ENCODE measurements at regions not wholly inside any gene's neighbourhood (a gene's known extent, or its start where the extent isn't known, plus 50 kb on each side); places are given as distances from the start of the nearest gene placed in this dataset.

GRCh38 chr10:128990986-128991385 lies 476.1 kb upstream of the MGMT start:
- no peak overlapping the region for H3K4me3 ChIP-seq (ENCODE audit: low read length)
- no peaks in the 10 kb centered on the region for H3F3A ChIP-seq (ENCODE audit: insufficient read depth, low read length, poor library complexity, severe bottlenecking)
- H3K79me2 ChIP-seq (replicated peaks; ENCODE audit: insufficient read depth, low read length): no peaks in the 10 kb centered on the region
- H3K4me2 ChIP-seq (ENCODE audit: low read length): no peak overlapping the region
- no peaks in the 10 kb centered on the region for H3K36me3 ChIP-seq (ENCODE audit: insufficient read depth, low read length)
- no peaks in the 10 kb centered on the region for H3K9me3 ChIP-seq (ENCODE audit: low read length)
- no peak overlapping the region for H2AFZ ChIP-seq (ENCODE audit: low read depth, low read length)
- H4K20me1 ChIP-seq (ENCODE audit: insufficient read depth): no peaks in the 10 kb centered on the region
- no peak overlapping the region for H3K9ac ChIP-seq (ENCODE audit: low read length)
- TF ChIP-seq CTCF (IDR thresholded peaks at IDR 0.05; ENCODE audit: poor library complexity, severe bottlenecking): no peak
- no peak for TF ChIP-seq EZH2 (IDR thresholded peaks at IDR 0.05; ENCODE audit: borderline replicate concordance, insufficient read depth, low read length, poor library complexity, severe bottlenecking)
- no peak for TF ChIP-seq RAD21 (conservative IDR thresholded peaks at IDR 0.05)
- TF ChIP-seq MXI1 (conservative IDR thresholded peaks at IDR 0.05; ENCODE audit: poor library complexity, severe bottlenecking): no peak
- H3K27me3 ChIP-seq (ENCODE audit: insufficient read depth, low read depth, low read length): peaks cover 16% of the 10 kb centered on the region
- H3K27ac ChIP-seq (ENCODE audit: low read length): no peak overlapping the region
- no peaks in the 10 kb centered on the region for H3K9me2 ChIP-seq (ENCODE audit: insufficient read depth, low read length)

GRCh38 chr10:128992770-128993169 lies 474.3 kb upstream of the MGMT start:
- H3K27me3 ChIP-seq (ENCODE audit: insufficient read depth, low read depth, low read length): peaks cover 16% of the 10 kb centered on the region
- no peaks in the 10 kb centered on the region for H3K79me2 ChIP-seq (replicated peaks; ENCODE audit: insufficient read depth, low read length)
- H3F3A ChIP-seq (ENCODE audit: insufficient read depth, low read length, poor library complexity, severe bottlenecking): no peaks in the 10 kb centered on the region
- TF ChIP-seq EP300 (conservative IDR thresholded peaks at IDR 0.05; ENCODE audit: poor library complexity, severe bottlenecking): no peak
- no peak for TF ChIP-seq POLR2AphosphoS5 (IDR thresholded peaks at IDR 0.05)
- no peak for TF ChIP-seq MXI1 (conservative IDR thresholded peaks at IDR 0.05; ENCODE audit: poor library complexity, severe bottlenecking)
- no peak for TF ChIP-seq TAF1 (IDR thresholded peaks at IDR 0.05; ENCODE audit: low read depth)
- TF ChIP-seq CTCF (IDR thresholded peaks at IDR 0.05; ENCODE audit: poor library complexity, severe bottlenecking): no peak
- TF ChIP-seq, protein P1, sequence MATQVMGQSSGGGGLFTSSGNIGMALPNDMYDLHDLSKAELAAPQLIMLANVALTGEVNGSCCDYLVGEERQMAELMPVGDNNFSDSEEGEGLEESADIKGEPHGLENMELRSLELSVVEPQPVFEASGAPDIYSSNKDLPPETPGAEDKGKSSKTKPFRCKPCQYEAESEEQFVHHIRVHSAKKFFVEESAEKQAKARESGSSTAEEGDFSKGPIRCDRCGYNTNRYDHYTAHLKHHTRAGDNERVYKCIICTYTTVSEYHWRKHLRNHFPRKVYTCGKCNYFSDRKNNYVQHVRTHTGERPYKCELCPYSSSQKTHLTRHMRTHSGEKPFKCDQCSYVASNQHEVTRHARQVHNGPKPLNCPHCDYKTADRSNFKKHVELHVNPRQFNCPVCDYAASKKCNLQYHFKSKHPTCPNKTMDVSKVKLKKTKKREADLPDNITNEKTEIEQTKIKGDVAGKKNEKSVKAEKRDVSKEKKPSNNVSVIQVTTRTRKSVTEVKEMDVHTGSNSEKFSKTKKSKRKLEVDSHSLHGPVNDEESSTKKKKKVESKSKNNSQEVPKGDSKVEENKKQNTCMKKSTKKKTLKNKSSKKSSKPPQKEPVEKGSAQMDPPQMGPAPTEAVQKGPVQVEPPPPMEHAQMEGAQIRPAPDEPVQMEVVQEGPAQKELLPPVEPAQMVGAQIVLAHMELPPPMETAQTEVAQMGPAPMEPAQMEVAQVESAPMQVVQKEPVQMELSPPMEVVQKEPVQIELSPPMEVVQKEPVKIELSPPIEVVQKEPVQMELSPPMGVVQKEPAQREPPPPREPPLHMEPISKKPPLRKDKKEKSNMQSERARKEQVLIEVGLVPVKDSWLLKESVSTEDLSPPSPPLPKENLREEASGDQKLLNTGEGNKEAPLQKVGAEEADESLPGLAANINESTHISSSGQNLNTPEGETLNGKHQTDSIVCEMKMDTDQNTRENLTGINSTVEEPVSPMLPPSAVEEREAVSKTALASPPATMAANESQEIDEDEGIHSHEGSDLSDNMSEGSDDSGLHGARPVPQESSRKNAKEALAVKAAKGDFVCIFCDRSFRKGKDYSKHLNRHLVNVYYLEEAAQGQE (IDR thresholded peaks at IDR 0.05; ENCODE audit: borderline replicate concordance): no peak
- TF ChIP-seq SMC3 (conservative IDR thresholded peaks at IDR 0.05; ENCODE audit: poor library complexity): no peak
- TF ChIP-seq RAD21 (conservative IDR thresholded peaks at IDR 0.05): no peak
- no peak for TF ChIP-seq EZH2 (IDR thresholded peaks at IDR 0.05; ENCODE audit: borderline replicate concordance, insufficient read depth, low read length, poor library complexity, severe bottlenecking)
- no peaks in the 10 kb centered on the region for H3K36me3 ChIP-seq (ENCODE audit: insufficient read depth, low read length)
- H3K4me3 ChIP-seq (ENCODE audit: low read length): no peak overlapping the region
- no peak overlapping the region for H3K9ac ChIP-seq (ENCODE audit: low read length)
- H3K9me3 ChIP-seq (ENCODE audit: low read length): no peaks in the 10 kb centered on the region
- no peaks in the 10 kb centered on the region for H4K20me1 ChIP-seq (ENCODE audit: insufficient read depth)
- no peak overlapping the region for H2AFZ ChIP-seq (ENCODE audit: low read depth, low read length)
- H3K27ac ChIP-seq (ENCODE audit: low read length): no peak overlapping the region
- no peaks in the 10 kb centered on the region for H3K9me2 ChIP-seq (ENCODE audit: insufficient read depth, low read length)
- H3K4me2 ChIP-seq (ENCODE audit: low read length): no peak overlapping the region
